Head of caudate nucleus (tissue), 42 donors: ENCODE measurements at regions not wholly inside any gene's neighbourhood (a gene's known extent, or its start where the extent isn't known, plus 50 kb on each side); places are given as distances from the start of the nearest gene placed in this dataset.

Source experiments
- DNase-seq, 42 donors: peaks; one replicate each; pipeline versions ENCODE4 v3.0.0 to v3.0.0-alpha.2; 2020 to 2021; ENCODE audit warnings: mixed read lengths in 7 of 42
- intact Hi-C: fragments of 100-400 bp; cut with DNase I; formaldehyde crosslinking; loops from one replicate; pipeline ENCODE4 v1.15.0; 2022

- DNase-seq = no peak
- intact Hi-C loops = no loop called here
These were observed 93.3 kb downstream of the HYCC1 start for GRCh38 chr7:22920672-22921071.

- no peak for DNase-seq
- intact Hi-C loops = no loop called here
These were observed 90.5 kb upstream of the TOMM7 start for GRCh38 chr7:22913158-22913557.

DNA sequence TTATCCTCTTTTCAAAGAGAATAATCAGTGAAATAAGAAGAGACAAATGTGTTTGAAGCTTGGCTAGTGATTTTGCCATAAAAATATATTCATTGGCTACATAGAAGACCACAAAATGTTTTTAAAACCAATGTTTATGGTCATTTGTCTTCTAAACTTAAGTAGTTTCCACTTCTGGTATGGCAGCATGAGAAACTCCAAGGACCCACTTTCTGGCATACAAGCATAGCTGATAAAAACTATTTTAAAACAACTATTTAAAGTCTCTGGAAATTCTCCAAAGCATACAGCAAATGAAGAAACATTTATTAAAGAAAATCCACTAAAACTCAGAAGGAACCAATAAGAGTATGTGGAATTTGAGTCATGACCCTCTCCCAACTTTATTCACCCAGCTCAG is 89.2 kb upstream of the TOMM7 start:
- DNase-seq = no peak
- intact Hi-C loops = no loop called here

DNA sequence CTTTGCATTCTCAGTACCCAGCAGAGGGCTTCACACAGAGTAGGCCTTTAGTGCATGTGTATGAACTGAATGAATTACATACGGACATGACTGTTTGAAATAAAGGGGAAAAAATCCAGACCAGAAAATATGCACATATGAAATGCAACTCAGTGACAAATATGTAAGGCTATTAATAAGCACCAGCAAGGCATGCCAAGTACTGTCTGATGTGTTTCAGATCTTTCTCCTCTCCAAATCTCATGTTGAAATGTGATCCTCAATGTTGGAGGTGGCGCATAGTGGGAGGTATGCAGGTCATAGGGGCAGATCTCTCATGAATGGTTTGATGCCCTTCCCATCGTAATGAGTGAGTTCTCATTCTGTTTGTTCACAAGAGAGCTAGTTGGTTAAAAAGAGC is 87.3 kb upstream of the TOMM7 start:
- no peak for DNase-seq
- intact Hi-C loops = no loop called here

GRCh38 chr7:22907805-22908204 is 85.2 kb upstream of the TOMM7 start:
- DNase-seq = no peak
- intact Hi-C loops = no loop called here

GRCh38 chr7:22900784-22901183 is 78.1 kb upstream of the TOMM7 start:
- intact Hi-C loops = no loop called here
- no peak for DNase-seq

GRCh38 chr7:22900101-22900500 is 77.5 kb upstream of the TOMM7 start:
- intact Hi-C loops = no loop called here
- no peak for DNase-seq

DNA sequence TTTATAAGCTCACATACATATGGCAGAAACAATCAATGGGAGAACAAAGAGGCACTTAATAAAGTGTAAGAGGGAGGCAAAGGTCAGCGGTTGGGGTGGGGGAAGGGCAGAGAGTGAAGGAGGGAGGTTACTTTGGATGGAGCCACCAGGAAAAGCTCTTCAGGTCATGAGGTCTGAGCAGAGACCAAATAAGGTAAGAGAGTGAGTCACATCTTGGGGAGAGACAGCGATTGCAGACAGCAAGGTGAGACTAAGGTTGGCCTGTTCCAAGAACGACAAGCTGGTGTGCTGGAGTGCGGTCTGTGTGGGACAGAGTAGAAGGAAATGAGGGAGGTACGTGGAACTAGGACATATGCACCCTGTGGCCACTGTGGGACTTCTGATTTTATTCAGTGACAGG is 74.3 kb upstream of the TOMM7 start:
- DNase-seq = no peak
- intact Hi-C loops = no loop called here

DNA sequence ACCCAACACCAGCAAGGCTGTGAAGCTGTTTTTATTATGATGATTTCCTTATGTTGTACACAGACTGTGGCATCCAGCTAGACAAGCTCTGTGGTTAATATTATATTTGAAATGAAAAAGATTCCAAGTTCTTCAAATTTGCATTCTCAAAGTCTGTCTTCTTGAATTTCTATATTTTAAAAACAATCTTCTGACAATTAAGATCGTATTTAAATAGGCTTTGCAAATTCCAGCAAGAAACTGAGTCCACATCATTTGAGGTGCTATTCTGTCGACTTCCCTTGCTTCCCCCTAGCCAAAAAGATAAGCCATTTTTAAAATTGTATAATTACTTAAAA is 73.1 kb upstream of the TOMM7 start:
- no peak for DNase-seq

GRCh38 chr7:22895140-22895827 is 72.6 kb upstream of the TOMM7 start:
- no peak for DNase-seq
- intact Hi-C loops = no loop called here

More for the DNA sequence above, 73.1 kb upstream of the TOMM7 start:
- intact Hi-C loops = no loop called here

DNA sequence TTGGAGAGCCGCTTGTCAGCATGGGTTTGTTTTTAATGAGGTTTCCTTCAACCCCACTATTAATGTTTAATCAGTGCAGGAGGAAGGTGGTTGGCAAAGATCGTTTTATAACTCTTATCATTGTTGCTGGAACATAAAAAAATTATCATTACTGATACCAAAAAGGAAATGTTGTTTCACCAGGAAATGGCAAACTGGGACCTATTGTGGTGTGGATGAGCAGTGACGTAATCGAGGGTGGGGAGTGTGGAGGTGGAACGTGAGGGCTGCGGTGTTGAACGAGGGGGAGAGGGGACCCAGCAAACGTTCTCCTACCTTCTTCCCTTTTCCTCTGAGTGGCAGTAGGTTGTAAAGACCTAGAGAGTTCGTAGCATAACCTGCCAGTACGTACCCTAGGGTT is 71.9 kb upstream of the TOMM7 start:
- intact Hi-C loops = no loop called here
- DNase-seq = no peak

GRCh38 chr7:22890773-22891172 is 68.1 kb upstream of the TOMM7 start:
- no peak for DNase-seq
- intact Hi-C loops = no loop called here

- intact Hi-C loops = no loop called here
- peak in 11 of 42 donors; percentile 3 to 40 (median 13) for DNase-seq
These were observed 63.2 kb upstream of the TOMM7 start for GRCh38 chr7:22885797-22886261.

GRCh38 chr7:22884911-22885788 is 62.5 kb upstream of the TOMM7 start:
- DNase-seq = no peak
- intact Hi-C loops = no loop called here

DNA sequence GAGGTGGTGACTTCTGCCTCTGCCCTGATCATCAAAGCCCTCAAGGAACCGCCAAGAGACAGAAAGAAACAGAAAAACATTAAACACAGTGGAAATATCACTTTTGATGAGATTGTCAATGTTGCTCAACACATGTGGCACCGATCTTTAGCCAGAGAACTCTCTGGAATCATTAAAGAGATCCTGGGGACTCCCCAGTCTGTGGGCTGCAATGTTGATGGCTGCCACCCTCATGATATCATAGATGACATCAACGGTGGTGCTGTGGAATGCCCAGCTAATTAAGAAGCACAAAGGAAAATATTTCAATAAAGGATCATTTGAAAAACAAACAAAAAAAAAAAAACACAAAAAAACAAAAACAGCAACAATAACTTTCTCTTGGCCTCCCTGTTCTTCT is 59.5 kb upstream of the TOMM7 start:
- intact Hi-C loops = no loop called here
- DNase-seq = no peak

GRCh38 chr7:22879709-22880306 is 57.2 kb upstream of the TOMM7 start:
- no peak for DNase-seq
- intact Hi-C loops = no loop called here

DNA sequence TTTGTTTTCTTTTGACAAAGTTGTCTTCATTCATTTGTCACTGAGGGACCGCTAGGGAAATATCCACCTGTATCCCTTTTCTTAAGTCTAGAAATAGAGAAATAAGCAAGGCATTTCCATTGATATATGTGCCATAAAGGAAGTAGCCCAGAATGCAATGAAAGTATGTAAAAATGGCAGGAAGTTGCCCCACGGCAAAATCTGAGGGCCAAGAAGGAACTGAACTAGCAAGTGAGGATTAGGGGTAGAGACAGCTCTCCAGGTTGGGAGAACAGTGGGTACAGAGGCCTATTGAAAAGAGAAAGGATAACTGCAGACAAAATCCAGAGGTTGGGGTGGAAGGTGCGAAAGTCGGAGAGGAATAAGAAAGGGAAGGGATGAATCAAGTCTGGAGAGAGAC is 56.6 kb upstream of the TOMM7 start:
- DNase-seq = no peak

GRCh38 chr7:22876986-22877729 is 54.5 kb upstream of the TOMM7 start:
- no peak for DNase-seq
- intact Hi-C loops = no loop called here

More for the DNA sequence above, 56.6 kb upstream of the TOMM7 start:
- intact Hi-C loops = no loop called here

GRCh38 chr7:22875470-22875869 is 52.8 kb upstream of the TOMM7 start:
- DNase-seq = peak in 3 of 42 donors; percentile 4 to 32 (median 12)
- intact Hi-C loops = no loop called here

DNA sequence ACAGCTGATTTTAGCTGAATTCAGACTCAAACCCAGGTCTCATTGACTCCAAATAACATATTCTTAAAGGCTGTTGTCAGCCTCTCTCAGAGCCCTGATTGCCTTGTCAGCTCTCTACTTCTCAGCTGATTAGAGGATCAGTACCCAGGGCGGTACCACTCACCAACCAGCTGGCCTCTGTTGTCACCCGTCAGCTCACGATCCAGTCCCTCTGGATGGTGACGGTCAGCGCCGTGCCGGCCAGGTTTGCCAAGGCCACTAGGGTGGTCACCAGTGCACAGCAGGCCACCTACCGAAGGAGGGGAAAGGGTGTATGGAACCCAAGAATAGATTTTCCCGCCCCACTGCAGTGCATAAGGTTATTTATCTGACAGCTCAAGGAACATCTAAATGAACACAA is 52.3 kb upstream of the TOMM7 start:
- no peak for DNase-seq
- intact Hi-C loops = no loop called here
